CD1c-positive myeloid dendritic cell (primary cell): ENCODE measurements at regions not wholly inside any gene's neighbourhood (a gene's known extent, or its start where the extent isn't known, plus 50 kb on each side); places are given as distances from the start of the nearest gene placed in this dataset.
"Not testable (repeated sequence)": the region's sequence is repeated elsewhere in the genome, so short reads cannot be mapped to it uniquely, and the experiment has no call there.

ENCODE experiments used
- DNase-seq: peaks from one replicate; pipeline ENCODE4 v3.0.0-alpha.2; 2016; ENCODE audit errors: extremely low spot score

GRCh38 chrY:7807516-7807870 is 895.9 kb upstream of the AMELY start:
- DNase-seq = no peak

DNA sequence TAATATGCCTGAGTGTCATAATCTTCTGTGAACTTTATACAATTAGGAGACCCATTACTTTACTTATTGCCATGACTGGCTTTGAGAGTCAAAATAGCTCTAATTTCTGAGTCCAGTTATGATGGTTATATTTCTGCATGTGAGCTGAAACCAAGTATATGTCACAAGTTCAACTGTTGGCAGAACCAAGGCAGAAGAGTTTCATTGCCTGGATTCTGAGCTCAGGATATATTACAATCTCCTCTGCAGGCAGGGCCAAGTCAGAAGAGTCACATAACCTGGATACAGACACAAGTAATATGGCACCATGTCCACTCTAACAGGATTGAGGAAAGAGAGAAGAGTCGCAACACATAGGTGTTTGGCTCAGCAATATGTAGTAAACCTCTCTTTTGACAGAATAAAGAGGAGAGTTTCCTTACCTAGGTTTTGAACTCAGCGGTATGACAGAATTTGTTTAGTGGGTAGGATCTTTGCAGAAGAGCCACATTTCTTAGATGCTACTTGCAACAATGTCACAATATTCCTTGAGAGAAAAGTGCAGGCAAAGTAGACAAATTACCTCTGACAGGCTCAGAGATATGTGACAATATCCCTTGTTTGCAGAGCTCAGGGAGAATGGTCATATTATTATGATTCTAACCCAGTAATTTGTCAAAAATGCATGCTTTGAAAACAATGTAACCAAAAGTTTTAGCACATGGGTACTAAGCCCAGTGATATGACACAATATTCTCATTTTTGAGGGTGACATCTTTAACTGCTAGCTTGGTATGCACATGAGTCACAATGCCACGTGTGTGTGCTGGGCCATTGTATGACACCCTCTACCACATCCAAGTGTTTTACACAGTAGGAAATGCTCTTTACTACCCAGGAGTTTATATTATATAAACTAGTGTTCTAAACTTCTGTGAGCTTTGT is 895.3 kb upstream of the AMELY start:
- DNase-seq = no peak

GRCh38 chrY:7805624-7806023 is 894.1 kb upstream of the AMELY start:
- no peak for DNase-seq

GRCh38 chrY:7803737-7804136 is 892.2 kb upstream of the AMELY start:
- no peak for DNase-seq

- DNase-seq = no peak
Measured at GRCh38 chrY:7796128-7796527, 884.6 kb upstream of the AMELY start.

DNA sequence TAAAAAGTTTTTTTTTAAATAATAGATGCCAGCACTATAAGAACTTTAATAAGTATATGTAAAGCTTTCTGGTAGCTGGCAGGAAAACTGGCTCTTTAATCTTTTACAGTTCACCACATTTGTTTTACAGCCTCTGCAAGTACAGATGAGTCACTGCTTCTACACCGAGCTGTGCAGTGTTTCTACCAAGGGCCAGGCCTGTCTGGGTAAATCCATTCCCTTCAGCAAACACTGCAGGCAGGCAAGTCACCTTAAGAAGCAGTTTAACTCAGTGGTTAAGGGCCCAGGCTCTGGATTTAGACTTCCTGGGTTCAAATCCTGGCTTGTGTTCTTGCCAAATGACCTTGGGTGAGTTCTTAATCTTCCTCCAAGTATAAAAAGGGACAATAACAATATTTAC is 882.9 kb upstream of the AMELY start:
- DNase-seq = no peak

DNA sequence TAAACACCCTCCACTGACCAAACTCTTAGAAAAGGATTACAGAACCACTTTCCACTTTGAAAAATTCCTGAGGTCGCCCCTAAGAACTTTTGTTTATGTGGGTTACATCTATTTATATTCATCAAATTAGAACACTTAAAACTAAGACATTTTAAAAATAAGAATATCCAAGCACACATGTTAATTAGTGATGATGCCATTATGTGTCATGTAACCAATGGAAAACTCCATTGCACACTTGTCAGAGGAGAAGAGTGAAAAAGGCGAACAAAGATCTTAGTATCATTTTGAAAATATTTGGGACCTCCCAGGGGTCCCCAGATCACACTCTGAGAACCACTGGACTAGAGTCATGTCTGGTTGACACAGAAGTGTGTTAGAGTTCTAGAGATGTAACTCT is 882.4 kb upstream of the AMELY start:
- DNase-seq = no peak

DNA sequence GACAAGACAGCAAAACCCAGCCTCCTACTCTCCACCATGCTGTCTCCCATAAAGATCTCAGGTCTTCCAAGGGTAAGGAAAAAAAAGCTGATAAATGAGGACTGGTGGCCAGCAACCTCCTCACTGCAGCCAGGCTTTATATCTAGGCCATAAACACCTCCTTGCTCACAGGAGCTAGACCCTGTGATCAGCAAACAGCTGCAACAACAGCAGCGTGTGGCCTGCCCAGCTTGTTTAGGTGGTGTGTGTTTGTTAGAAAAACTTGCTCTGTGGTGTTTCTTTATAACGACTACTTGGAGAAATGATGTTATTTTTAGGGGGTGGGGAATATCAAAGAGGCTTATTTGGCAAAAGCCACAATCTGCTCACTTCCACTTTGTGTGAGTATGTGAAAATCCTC is 880.9 kb upstream of the AMELY start:
- no peak for DNase-seq

- DNase-seq = no peak
Measured at GRCh38 chrY:7781501-7781900, 869.9 kb upstream of the AMELY start.

DNA sequence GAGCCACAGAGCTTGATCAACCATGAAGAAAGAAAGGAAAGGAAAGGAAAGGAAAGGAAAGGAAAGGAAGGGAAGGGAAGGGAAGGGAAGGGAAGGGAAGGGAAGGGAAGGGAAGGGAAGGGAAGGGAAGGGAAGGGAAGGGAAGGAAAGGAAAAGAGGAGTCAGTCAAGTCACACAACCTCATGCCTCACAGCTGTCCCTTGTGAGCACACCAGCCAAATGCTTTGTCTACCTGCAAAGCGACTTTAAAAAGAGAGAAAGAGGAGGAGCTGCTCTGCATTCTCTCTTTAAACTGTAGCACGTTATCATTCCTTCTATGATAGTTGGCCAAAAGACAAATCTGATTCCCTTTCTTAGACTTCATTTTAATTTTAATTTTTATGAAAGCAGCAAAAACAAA is 863.9 kb upstream of the AMELY start:
- not testable (repeated sequence) for DNase-seq

DNA sequence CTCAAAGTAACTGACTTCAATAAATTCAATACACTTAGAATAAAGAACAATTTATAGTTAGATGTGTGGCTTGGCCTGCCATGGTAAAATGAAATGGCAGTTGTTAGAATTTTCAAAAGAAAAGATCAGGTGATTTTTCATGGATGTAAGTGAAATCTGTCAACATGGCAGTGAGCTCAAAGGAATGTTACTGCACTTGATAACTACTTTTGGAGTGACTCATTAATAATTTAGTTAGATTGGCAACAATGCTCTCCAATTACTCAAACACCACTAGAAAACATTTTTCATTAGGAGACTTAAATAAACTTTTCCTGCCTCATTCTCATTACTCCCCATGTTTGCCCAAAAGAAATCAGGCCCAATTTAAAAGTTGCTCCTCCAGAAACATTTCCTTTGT is 860.2 kb upstream of the AMELY start:
- no peak for DNase-seq

DNA sequence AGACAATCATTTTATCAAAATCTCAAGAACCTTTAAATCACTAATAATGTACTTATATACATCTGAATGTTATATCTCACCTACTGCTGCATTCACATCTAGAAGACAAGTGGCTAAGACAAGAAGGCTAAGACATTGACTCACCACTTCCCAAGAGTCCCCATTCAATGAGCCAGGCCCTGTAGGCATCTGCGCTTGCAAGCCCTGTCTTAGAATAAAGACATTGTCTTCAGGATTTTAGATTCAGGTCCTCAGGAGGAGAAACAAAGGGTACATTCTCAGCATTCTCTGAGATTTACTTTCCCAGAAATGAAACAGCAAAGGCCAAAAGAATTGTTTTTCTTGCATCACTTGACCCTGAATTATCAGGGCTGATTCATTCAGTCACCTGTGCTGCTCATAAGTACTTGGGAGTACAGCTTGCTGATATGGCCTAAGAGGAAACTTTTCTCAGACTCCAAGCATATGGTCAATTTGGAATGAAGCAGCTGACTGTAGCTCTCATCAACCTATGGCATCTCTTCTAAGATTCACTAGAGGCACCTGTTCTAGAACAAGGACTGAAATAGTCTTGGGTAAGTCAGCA is 858.3 kb upstream of the AMELY start:
- DNase-seq = no peak

- no peak for DNase-seq
Measured at GRCh38 chrY:7768901-7769300, 857.3 kb upstream of the AMELY start.

DNA sequence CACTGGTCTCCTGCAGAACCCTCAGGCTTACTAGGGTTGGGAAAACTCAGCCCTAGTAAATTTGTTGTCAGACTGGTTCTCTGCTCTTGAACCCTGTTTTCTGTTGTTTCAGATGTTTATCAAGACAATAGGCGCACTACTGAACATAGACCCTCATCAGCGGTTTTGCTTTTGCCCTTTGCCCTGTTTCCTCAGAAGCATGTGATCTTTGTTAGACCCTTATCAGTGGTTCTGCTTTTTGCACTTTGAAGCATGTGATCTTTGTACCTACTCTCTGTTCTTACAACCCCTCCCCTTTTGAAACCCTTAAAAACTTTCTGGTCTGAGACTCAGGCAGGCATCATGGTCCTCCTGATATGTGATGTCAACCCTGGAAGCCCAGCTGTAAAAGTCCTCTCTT is 842.2 kb upstream of the AMELY start:
- no peak for DNase-seq

DNA sequence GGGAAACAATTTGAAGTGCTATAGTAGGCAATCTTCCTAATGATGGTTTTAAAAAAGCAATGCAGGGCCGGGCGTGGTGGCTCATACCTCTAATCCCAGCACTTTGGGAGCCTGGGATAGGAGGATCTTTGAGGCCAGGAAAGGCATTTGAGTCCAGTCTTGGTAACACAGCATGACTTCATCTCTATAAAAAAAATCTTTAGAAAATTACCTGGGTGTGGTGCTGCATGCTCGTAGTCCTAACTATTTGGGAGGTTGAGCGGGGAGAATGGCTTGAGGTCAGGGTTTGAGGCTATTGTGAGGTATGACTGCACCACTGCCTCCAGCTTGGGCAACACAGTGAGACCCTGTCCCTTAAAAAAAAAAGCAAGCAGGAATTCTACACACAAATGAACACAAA is 835.2 kb upstream of the AMELY start:
- DNase-seq = no peak

DNA sequence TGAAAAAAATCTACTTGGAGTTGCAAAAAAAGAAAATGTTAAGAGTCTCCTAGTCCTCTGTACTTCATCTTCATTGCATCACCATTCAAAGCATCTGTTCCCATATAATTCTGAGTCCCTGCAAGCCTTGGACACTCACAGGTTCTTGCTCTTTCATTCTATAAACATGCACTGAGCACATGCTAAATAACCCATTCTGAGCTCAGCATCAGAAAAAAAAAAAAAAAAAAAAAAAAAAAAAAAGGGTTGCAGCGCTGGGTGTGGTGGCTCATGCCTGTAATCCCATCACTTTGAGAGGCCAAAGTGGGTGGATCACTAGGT is 834.0 kb upstream of the AMELY start:
- no peak for DNase-seq

DNA sequence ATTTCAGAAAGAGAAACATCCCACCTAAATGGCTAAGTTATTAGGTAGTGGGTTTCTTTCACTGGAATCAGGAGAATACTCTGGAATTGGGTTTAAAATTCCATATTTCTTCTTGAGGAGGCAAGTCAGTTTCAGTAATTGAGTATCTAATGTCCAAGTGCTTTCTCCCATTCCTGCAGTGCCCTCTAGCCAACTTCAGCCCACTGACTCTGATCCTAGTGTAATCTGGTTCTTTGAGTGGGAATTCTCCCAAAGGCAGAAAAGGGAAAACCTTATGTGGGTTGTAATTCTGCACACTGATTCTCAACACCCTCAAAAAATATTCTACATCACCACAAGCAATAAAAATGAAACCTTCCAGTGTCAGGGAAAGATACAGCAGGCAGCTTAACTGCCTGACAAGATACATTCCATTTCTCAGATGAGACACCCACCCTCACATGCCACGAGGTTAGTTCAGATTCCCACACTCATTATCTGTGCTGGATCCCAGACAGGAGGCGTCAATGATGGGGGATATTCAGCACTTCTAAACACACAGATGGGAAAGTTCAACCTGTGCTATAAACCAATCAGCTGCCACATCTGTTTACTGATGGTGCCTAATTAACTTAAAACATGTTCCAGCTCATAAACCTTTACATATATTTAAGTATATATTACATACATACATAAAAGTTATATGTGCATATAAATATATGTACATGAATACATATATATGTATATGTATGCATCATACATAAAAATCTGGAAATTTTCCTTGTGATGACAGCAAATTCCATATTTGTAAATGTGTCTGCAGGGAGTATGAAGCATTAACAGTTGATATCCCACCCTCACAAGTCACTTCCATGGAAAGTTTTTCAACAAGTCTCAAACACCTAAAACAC is 833.4 kb upstream of the AMELY start:
- DNase-seq = no peak

DNA sequence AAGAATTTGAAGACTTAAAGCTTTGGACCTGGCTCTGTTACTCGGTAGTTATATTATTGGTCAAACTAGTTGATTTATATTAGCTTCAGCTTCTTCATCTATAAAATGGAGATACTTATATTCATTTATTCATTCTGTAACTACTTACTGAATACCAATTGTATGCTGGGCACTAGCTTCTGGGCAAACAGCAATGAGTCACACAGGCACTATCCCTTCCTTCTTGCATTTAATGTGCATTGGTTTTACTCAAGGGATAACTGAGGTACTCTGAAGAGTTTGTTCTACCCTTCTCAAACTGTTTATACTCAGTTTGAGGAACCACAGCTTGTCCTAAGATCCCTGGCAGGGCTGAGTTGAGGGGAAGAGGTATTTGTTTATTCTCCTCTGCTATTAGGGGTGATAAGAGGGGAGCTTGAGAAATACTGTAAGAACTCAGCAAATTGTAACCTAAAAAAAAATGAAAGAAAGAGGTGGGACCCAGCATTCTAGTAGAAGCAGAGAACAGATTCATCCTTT is 825.4 kb upstream of the AMELY start:
- DNase-seq = no peak

DNA sequence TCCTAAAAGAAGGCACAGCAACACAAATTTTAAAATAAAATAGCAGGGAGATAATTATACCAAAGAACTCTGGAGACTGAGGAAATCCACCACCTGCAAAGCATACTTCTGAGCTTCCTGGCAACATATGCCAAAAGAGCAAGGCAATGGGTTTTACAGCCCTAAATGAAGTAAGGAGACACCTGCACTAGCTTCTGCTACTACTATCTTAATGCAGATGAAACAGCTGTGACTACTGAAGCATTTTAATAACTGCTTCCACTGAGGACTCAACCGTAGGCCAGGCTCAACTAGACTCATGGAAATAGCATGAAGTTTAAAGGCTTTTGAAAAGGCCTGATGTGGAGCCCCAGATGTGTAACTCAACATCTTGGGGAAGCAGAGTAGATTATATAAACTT is 820.1 kb upstream of the AMELY start:
- DNase-seq = no peak

- DNase-seq = no peak
Measured at GRCh38 chrY:7730664-7731063, 819.1 kb upstream of the AMELY start.

DNA sequence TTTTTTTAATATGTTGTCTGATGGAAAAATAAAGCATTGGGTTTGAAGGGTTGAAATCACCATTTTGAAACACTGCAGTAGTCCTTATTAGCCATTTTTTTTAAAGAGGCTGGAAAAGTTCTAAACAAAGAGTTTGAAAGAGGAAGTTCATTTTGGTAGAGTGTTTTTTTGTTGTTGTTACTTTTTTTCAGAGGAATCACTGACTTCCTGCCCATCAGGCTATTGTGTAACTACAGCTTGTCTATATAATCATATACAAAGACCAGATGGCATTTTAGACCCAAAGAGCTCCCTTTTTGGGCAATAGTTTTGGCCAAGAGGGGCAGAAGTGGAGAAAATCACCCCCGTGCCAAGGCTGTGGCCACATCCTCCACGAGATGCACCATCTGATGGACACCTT is 818.5 kb upstream of the AMELY start:
- DNase-seq = peak; percentile 58

DNA sequence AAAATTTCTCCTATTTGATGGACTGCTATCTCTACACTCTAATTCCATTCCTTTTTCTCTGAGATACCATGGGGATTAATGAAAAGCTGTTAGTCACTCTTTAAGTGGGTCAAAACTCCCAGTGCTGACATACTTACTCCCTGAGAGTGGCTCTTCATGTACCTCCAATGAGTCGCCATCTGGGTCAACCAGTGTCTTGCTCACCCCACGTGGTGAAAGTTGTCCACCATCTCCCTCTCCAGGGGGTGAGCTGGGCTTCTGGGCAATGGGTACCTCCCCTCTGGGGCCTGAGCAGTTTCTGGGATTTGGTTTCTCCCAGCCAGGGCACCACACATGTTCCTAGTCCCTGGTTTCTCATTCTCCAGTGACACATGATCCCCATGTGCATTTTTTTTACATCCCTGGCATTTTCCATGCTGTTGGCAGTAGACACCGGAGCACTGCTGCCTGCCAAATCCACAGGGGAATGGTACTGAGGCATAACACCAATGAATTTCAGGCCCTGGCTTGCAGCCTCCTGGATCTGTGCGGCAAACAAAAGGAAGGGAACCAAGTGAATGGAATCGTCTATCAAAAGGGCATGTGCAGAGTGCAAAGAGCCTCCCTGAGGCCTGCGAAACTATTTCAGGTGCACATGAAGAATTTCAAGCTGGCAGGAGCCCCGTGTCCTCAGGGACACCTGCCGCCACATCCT is 817.9 kb upstream of the AMELY start:
- DNase-seq = no peak
